Esophagus muscularis mucosa (tissue), 4 donors: ENCODE measurements at regions not wholly inside any gene's neighbourhood (a gene's known extent, or its start where the extent isn't known, plus 50 kb on each side); places are given as distances from the start of the nearest gene placed in this dataset.

ENCODE experiments used
- CTCF ChIP-seq, 3 experiments: fragments of 200-600 bp in 2 of 3; fragments of 450-650 bp in 1 of 3; sonication (generic) in 2 of 3; IDR thresholded peaks; one replicate each; pipeline ENCODE4 v1.5.1; 2017 to 2019; ENCODE audit warnings: antibody characterized with exemption in 3 of 3, mild to moderate bottlenecking in 2 of 3, moderate library complexity in 1 of 3
- EP300 ChIP-seq: sonication (generic); formaldehyde crosslinking; IDR thresholded peaks from one replicate; pipeline ENCODE4 v1.6.1; 2017; ENCODE audit warnings: antibody characterized with exemption
- POLR2AphosphoS5 ChIP-seq, 2 donors: sonication (generic); formaldehyde crosslinking; IDR thresholded peaks; one replicate each; pipeline ENCODE4 v1.6.1; 2017; ENCODE audit warnings: antibody characterized with exemption in 2 of 2

- TF ChIP-seq CTCF (IDR thresholded peaks at IDR 0.05) (no peak), POLR2AphosphoS5 (IDR thresholded peaks at IDR 0.05) (no peak), EP300 (no peak)
Measured at GRCh38 chr20:1779567-1779966, 115.6 kb upstream of the SIRPA start.
